Right lobe of liver (tissue), 6 donors: ENCODE measurements at regions not wholly inside any gene's neighbourhood (a gene's known extent, or its start where the extent isn't known, plus 50 kb on each side); places are given as distances from the start of the nearest gene placed in this dataset.

Experiments
- ATAC-seq, 4 donors: fragments of 200-7000 bp; cut with Tn5 transposase; one replicate each; pipeline ENCODE4 v1.9.1; 2020; ENCODE audit warnings: mild to moderate bottlenecking in 4 of 4, moderate library complexity in 4 of 4
- DNase-seq, 3 donors: peaks; one replicate each; pipeline ENCODE4 v3.0.0-alpha.2; 2020
- H3K27ac ChIP-seq, 3 donors: fragments of 200-600 bp; one replicate each; pipeline ENCODE4 v1.8.0; 2022
- H3K27me3 ChIP-seq, 2 donors: fragments of 200-600 bp; one replicate each; pipeline ENCODE4 v1.8.0; 2022
- H3K36me3 ChIP-seq, 4 donors: fragments of 200-600 bp; sonication (generic) in 1 of 4; one replicate each; pipeline versions ENCODE4 v1.5.1 to v1.8.0; 2017 to 2022; ENCODE audit warnings: control low read depth in 1 of 4
- H3K4me1 ChIP-seq, 4 donors: fragments of 200-600 bp; sonication (generic) in 1 of 4; one replicate each; pipeline versions ENCODE4 v1.5.1 to v1.8.0; 2017 to 2022; ENCODE audit warnings: control low read depth in 1 of 4
- H3K4me3 ChIP-seq, 3 donors: fragments of 200-600 bp; one replicate each; pipeline ENCODE4 v1.8.0; 2022
- H3K9me3 ChIP-seq, 4 donors: fragments of 200-600 bp; sonication (generic) in 1 of 4; one replicate each; pipeline versions ENCODE4 v1.5.1 to v1.8.0; 2017 to 2022; ENCODE audit warnings: control low read depth in 1 of 4
- POLR2A ChIP-seq: fragments of 450-650 bp; IDR thresholded peaks from one replicate; pipeline ENCODE4 v1.6.1; 2017; ENCODE audit warnings: antibody characterized with exemption, mild to moderate bottlenecking
- WGBS: methylation state at CpG from one replicate; pipeline ENCODE4 v1.1.6; 2018; ENCODE audit warnings: low coverage, low lambda C conversion rate; ENCODE audit not compliant: insufficient coverage; ENCODE audit errors: missing lambda C conversion rate; 5-methylcytosine and 5-hydroxymethylcytosine counted together
- intact Hi-C, 2 donors: fragments of 100-400 bp; cut with DNase I; formaldehyde crosslinking; loops; one replicate each; pipeline versions ENCODE4 v1.11.2 to v1.14.1; 2022
- TF ChIP-seq, protein P1 (sequence below), 4 donors: fragments of 200-600 bp in 3 of 4; fragments of 450-650 bp in 1 of 4; IDR thresholded peaks; one replicate each; pipeline versions ENCODE4 v1.5.1 to v1.8.0; 2016 to 2022; ENCODE audit warnings: antibody characterized with exemption in 4 of 4, mild to moderate bottlenecking in 2 of 4
- donor health status: DM: no; HTN: yes; CAD: no.
- donor health status: DM: no; HTN: no; CAD: no.
- donor health status: DM: no; HTN: no; CAD: no.
- donor health status: DM: no; HTN: yes; CAD: no.
- donor health status: DM: no; HTN: yes; CAD: no.

DNA sequence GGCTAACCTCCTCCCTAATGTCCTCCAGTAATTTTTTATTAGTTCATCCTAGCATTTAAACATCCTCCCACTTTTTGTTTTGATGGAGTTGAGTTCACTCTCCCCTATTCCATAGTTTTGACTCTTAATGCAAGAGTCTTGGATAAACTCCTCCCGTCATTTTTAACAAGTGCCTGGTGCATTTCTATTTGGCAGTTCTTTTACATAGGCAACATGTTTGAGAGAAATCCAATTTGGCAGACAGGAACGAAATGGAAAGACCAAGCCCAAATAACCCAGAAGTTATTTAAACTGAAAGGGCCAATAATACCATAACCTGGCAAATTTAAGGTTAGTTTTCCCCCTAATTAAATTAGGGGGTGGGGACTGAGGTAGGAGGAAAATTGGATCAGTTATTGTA, 291.5 kb upstream of the MANEA start:
- TF ChIP-seq POLR2A: no peak
- TF ChIP-seq, protein P1, sequence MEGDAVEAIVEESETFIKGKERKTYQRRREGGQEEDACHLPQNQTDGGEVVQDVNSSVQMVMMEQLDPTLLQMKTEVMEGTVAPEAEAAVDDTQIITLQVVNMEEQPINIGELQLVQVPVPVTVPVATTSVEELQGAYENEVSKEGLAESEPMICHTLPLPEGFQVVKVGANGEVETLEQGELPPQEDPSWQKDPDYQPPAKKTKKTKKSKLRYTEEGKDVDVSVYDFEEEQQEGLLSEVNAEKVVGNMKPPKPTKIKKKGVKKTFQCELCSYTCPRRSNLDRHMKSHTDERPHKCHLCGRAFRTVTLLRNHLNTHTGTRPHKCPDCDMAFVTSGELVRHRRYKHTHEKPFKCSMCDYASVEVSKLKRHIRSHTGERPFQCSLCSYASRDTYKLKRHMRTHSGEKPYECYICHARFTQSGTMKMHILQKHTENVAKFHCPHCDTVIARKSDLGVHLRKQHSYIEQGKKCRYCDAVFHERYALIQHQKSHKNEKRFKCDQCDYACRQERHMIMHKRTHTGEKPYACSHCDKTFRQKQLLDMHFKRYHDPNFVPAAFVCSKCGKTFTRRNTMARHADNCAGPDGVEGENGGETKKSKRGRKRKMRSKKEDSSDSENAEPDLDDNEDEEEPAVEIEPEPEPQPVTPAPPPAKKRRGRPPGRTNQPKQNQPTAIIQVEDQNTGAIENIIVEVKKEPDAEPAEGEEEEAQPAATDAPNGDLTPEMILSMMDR (IDR thresholded peaks at IDR 0.05): no peak
- Histone ChIP-seq H3K4me1 (no peaks in the 10 kb centered on the region), H3K9me3 (no peaks in the 10 kb centered on the region), H3K27me3 (no peaks in the 10 kb centered on the region), H3K4me3 (no peak overlapping the region), H3K36me3 (no peaks in the 10 kb centered on the region), H3K27ac (no peak overlapping the region)
- 21% methylated on average over 2 of the region's 2 CpGs for WGBS
- DNase-seq (no peak), ATAC-seq (no peak)
- intact Hi-C loops: no loop called here

DNA sequence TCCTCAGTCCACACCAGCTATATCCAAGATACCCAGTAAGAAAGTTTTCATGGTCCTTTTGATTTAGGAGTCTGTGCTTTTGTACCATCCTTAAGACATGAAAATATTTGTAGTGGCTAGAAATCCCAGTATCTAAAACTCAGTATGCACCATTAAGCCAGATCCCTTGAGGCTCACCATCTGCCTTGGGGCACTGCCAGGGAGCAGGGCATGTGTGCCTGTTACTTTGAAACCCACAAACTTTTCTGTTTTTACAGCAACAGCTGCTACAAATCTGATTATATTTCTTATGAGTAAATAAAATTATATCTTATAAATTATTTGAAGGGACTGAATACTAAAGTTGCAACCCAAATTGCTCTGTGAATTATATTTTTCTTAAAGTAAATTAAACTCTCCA, 290.5 kb upstream of the MANEA start:
- ATAC-seq: no peak
- intact Hi-C loops: no loop called here
- DNase-seq: no peak
- no peaks in the 10 kb centered on the region for H3K27me3 ChIP-seq
- H3K36me3 ChIP-seq: no peaks in the 10 kb centered on the region
- no peaks in the 10 kb centered on the region for H3K9me3 ChIP-seq
- H3K4me3 ChIP-seq: no peak overlapping the region
- no peak for TF ChIP-seq POLR2A
- TF ChIP-seq, protein P1 (IDR thresholded peaks at IDR 0.05): no peak
- no peak overlapping the region for H3K27ac ChIP-seq
- H3K4me1 ChIP-seq: no peaks in the 10 kb centered on the region

DNA sequence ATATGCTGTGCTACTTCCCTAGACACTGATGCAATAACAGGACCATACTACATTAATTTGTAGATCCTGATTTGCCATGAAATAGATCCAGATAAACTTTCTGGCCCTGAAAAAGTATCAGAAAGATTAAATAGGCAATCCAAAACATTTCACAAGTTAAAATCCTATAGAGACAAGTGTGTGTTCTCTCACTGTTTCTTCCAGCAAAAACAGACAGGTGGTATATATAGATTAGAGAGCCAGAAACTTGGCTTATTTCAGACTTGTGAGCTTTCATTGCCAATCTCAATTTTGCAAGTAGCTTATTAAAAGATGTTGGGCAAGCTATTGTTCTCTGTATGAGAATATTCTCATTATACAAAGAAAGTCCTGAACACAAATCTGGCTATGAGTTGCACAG, 289.1 kb upstream of the MANEA start:
- TF ChIP-seq POLR2A: no peak
- TF ChIP-seq, protein P1 (IDR thresholded peaks at IDR 0.05): no peak
- DNase-seq: no peak
- no peaks in the 10 kb centered on the region for H3K4me1 ChIP-seq
- no peak overlapping the region for H3K4me3 ChIP-seq
- no peak for ATAC-seq
- H3K27ac ChIP-seq: no peak overlapping the region
- intact Hi-C loops: no loop called here
- no peaks in the 10 kb centered on the region for H3K36me3 ChIP-seq
- no peaks in the 10 kb centered on the region for H3K27me3 ChIP-seq
- H3K9me3 ChIP-seq: no peaks in the 10 kb centered on the region

DNA sequence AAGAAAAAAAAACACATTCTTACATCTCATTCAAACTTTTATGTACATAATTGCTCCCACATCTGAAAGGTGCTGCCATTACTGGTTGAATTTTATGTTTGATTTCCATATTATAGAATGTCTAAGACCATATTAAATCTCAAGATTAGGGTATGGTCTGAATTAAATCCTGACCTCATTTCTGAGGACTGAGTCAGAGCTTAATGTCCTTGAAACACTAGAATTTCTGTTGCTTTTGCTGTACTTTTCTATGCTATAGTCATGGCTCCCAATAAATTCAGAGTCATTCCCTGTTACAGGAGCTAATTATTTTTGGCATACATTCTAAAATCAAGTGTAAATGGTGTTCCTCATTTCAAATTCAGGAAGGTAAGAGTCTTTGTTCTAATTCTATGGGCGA, 285.3 kb upstream of the MANEA start:
- 31% methylated on average over 1 of the region's 1 CpG for WGBS
- no peak for DNase-seq
- H3K4me3 ChIP-seq: no peak overlapping the region
- no peaks in the 10 kb centered on the region for H3K4me1 ChIP-seq
- TF ChIP-seq POLR2A: no peak
- TF ChIP-seq, protein P1 (IDR thresholded peaks at IDR 0.05): no peak
- no peaks in the 10 kb centered on the region for H3K9me3 ChIP-seq
- no peaks in the 10 kb centered on the region for H3K27me3 ChIP-seq
- no peaks in the 10 kb centered on the region for H3K36me3 ChIP-seq
- intact Hi-C loops: no loop called here
- no peak for ATAC-seq
- H3K27ac ChIP-seq: no peak overlapping the region

DNA sequence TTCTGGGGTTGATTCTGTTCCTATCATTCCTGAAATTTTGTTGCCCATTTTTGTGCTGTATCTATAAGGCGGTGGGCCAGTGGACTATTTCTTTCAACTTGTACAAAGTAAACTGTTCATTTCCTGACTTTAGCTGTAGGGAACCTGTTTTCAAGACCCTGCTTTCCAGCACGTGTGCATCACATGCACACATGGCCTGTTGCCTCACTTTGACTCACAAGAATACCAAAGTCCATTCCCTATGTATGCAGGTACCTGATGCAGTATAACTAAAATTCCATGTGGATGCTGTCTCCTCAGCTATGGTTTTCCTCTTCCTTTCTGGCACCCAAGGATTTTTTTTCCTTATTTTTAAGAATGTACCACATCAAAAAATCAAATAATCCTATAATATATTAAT, 284.1 kb upstream of the MANEA start:
- no peaks in the 10 kb centered on the region for H3K4me1 ChIP-seq
- no peaks in the 10 kb centered on the region for H3K36me3 ChIP-seq
- TF ChIP-seq, protein P1 (IDR thresholded peaks at IDR 0.05): no peak
- no peak for TF ChIP-seq POLR2A
- no peak overlapping the region for H3K4me3 ChIP-seq
- H3K27me3 ChIP-seq: no peaks in the 10 kb centered on the region
- no peaks in the 10 kb centered on the region for H3K9me3 ChIP-seq
- DNase-seq (no peak), ATAC-seq (no peak)
- 60% methylated on average over 2 of the region's 2 CpGs for WGBS
- intact Hi-C loops: no loop called here
- H3K27ac ChIP-seq: no peak overlapping the region
